ENCODE measurements at regions not wholly inside any gene's neighbourhood (a gene's known extent, or its start where the extent isn't known, plus 50 kb on each side); places are given as distances from the start of the nearest gene placed in this dataset.
"Not testable (repeated sequence)": the region's sequence is repeated elsewhere in the genome, so short reads cannot be mapped to it uniquely, and the experiment has no call there.

DNA sequence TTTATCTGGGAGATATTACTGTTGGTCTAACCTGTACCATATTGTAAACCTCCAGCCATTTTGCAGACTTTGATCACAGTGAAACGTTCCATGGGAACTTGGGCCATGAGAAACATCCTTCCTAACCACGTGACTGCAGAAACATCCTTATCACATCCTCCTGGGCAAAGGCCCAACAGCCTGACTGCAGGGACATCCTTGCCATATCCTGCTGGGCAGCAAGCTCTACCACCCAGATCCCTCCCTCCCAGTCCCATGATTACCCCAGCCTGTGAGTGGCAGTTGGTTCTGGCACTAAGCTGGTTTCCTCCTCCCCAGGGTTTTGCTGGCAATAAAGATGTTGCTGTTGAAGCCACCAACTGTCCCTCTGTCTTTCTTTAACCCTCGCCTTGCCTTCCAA lies 201.2 kb downstream of the POTEC start:
- TF ChIP-seq CTCF (IDR thresholded peaks at IDR 0.05; ENCODE audit: low read depth, low read length); POLR2A (IDR thresholded peaks at IDR 0.05; ENCODE audit: extremely low read depth, insufficient read length); MYC (IDR thresholded peaks at IDR 0.05; ENCODE audit: low read depth, low read length): not testable (repeated sequence)

Measured in NB4 (cell line).